HG02870 (cell line): ENCODE measurements at regions not wholly inside any gene's neighbourhood (a gene's known extent, or its start where the extent isn't known, plus 50 kb on each side); places are given as distances from the start of the nearest gene placed in this dataset.

Experiments
- ATAC-seq: cut with Tn5 transposase; IDR thresholded peaks from one replicate; pipeline ENCODE4 v1.9.1; 2021; ENCODE audit warnings: mild to moderate bottlenecking, moderate library complexity; ENCODE audit not compliant: unreplicated experiment

DNA sequence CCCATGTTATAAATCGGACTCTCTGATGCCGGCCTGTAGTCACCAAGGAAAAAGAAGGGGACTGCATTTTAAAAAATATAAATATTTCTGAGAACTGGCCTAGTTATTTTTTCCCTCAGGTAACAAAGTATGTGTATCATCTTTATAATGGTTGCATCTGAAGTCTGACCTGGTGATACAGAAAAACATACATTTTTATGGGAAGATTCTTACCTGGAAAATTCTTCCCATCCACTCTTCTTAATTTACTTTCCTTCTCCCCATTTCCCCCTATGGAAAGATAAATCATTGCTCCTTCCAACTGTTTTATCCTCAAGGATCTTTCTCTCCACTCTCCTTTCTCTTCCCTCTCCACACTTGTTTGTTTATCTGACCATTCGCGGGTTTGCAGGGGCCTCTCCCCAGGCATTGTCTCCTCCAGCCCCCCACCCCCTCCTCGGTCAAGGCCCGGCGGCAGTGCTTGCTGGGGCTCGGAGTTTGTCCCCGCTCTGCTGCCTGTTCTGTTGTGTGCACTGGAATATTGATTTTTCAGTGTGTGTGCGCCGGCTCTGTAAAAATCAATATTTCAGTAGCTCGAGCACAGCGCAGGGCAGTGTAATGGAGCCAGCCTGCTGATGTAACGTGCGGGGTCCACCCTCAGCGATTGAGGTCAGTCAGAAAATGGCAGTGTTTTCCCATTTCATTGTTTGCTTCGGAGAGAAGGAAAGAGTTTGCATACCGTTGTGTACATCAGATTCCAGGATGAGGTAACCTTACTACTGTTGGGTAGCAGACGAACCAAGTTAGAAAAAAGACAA lies 199.5 kb upstream of the NFE2L3 start:
- no peak for ATAC-seq

DNA sequence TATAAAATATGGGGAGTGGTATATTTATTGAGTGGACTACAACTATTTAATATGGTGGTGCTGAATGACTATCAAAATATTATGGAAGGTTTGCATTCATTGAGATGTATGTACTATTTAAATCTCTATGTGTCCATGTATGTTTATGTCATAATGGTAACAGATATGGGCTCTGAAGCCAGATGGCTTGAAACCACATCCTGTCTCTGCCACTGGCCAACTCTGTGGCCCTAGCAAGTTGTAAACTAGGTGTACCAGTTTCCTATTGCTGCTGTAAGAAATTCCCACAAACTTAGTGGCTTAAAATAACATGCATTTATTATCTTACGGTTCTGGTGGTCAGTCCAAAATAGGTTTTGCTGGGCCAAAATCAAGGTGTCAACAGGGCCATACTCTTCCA lies 198.1 kb upstream of the NFE2L3 start:
- no peak for ATAC-seq

DNA sequence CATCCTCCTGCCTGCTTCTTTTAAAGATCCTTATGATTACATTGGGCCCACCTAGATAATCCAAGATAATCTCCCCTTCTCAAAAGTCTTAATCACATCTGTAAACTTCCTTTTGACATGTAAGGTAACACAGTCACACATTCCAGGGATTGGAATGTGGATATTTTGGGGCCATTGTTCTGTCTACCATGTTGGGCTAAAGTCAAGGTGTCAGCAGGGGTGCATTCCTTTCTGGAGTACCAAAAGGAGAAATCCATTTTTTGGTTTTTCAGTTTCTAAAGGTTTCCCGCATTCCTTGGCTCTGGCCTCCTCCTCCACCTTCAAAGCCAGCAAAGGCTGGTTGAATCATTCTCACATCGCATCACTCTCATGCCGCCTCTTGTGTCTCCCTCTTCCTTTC lies 197.6 kb upstream of the NFE2L3 start:
- ATAC-seq: no peak

DNA sequence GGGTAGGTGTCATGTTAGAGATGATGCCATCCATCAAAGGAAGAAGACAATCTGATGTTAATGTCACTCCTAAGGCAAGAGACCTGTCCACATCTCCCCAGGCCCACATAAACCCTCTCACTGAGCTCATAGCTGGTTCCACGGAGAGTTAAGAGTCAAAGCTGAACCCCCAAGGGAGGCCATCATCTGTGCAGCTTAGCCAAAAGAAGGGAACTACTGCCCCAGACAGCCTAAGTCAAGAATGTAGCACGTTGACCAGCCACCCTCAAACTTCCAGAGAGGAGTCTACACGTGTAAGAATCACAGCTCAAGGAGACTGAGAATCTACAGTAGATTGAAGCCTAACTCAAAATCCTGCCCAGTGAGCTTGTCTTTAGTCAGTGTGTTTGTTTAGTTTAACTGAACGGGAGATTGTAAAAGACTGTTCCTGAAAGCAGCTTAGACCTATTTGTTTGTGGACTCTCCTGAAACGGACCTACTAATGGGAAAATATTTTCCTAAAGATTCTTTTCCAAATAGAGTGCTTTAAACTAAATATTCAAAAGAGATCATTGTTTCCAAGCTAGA lies 192.7 kb upstream of the NFE2L3 start:
- no peak for ATAC-seq

DNA sequence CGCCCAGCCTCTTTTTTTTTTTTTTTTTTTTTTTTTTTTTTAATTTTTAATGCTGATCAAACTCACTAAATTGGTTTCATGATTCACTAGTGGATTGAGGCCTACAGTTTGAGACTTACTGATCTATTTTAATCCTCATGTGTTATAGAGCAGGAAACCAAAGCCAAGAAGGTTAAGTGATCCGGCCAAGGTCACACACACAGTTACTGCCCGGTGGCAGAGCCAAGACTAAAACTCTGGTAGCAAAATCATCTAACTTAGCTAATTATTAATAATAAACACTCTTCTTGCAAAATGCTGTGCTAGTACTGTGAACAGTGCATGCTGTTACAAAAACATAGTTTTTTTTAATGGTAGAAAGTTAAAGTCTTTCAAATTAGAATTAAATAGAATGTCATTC lies 188.3 kb upstream of the NFE2L3 start:
- no peak for ATAC-seq

DNA sequence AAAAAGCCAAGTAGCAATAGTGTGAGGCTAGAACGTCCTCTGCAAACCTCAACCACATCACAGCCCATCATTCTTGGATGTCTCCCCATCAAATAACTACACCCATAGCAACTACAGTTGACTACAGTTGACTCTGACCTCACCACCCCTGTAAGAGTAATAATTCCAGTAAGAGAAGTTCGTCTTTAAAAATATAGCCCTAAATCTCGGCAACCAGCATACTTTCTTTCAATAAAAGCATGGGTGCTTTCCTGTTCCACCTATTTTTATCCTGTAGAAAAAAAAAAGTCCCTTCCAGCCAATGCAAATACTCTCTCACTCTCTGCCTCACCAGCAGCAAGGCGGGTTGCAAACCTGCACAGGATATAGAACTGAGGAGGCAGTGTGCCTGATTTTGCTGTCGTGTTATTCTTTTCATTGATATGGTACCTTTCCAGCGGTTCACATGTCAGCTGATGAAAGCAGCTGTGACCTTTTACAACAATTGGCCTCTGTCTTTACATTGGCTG lies 187.5 kb upstream of the NFE2L3 start:
- ATAC-seq: peak; percentile 42

DNA sequence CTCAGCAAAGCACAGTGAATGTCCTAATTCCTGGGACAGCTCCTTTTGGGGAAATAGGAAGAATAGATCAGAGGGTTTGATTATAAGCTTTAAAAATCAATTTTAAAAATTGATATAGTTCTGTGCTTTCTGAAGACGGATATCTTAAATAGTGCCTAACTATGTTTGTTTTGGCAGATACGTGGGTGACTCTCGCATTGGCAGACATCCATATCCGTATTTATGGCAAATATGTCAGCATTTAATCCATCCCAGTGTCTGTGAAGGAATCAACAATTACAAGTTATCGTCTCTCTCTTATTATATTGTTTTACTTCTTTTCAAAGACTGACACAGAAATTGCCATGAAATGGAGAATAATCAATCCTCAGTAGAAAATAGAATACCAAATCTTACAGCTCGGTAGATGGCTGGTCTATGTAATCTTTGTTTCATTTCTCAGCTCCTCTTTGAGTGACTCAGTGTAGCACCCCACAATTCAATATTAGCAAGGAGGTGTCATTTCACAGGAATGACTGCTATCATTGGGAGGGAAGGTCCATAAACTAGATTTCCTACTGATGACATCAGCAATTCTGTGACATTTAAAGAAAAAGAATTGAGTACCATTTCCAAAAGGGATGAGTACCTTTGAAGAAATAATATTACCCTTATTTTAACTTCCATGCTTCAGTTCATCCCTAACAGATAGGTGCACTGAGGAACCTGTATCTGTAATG lies 186.4 kb upstream of the NFE2L3 start:
- no peak for ATAC-seq

DNA sequence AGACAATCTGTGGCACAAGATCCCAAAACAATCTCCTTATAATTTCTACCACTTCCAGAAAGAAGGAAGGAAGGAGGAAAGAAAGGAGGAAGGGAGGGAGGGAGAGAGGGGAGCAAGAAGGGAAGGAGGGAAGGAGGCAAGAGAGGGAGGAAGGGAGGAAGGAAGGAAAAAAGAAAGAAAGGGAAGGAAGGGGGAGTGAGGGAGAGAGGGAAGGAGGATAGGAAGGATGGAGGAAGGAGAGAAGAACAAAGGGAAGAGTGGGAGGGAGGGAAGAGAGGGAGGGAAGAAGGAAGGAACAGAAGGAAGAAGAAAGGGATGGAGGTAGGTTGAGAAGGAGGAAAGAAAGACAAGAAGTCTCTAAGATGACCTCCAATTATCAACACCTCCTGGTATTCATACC lies 185.5 kb upstream of the NFE2L3 start:
- no peak for ATAC-seq

DNA sequence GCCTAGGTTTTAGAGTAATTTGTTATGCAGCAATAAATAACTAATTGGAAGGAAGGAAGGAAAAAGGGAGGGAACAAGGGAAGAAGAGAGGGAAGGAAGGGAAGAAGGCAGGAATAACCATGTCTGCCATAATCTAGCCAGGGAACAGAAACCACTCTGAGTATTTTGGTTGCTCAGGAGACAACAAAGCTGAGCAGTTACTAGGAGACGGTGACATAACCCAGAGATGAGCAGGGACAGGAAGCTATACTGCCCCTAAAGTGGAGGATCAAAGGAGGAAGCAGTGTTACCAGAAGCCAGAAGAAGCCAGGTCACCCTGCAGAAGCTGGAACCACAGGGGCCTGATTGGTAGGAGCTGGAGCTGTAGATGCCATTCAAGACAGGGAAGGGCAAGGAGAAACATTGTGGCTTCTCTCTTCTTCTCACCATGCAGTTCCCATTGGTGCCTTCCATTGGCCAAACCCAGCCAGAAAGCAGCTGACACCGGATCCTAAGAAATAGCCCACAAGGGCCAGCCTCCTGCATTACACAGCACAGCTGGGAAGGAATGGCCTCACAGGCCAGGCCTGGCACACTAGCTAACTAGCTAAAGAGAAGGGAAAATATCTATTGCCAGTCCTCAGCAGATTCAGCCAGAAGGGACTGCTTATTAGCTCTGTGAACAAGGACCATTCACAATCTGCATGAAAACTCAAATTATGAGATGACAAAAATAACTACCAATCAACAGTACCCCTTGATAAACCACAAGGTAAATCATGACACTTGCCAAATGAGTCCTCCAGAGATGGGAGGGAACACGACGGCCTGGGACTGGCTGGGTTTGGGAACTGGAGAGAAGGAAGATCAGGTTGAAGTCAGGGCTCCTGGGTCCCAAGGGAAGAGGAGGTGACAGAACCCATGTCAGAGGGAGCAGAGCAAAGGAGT lies 184.5 kb upstream of the NFE2L3 start:
- peak; percentile 21 for ATAC-seq

DNA sequence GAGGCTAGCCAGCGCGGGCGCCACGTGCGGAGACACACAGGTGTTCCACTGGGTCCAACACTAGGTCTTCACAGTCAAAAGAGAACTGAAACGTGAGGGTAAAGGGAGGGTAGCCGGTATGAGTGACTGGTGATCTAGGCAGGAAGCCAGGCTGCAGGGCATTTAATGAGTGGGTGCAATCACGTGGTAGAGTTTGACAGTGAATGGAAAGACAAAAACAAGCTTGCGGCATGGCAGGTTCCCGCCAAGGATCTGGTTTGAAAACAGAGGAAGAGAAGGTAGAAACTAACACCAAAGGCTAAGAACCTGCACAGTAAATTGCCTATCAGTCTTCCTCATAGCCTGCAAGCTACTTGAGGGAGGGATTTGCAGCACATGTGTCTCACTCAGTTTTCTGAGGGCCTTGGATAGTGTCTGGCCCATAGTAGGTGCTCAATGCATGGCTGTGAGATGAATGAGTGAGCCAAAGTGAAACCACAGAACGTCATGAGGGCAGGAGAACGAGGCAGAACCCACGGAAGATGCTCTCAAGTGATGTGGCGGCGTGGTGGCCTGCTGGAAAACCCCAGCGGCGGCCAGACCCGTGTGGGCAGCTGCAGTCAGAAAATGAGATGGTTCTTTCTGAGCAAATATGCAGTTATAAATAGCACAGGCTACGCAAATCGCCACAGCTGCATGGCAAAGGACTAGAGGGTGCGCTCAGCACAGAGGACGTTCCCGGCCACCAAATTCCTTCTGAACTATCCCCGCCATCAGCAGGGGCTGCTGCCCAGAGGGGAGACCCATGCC lies 183.6 kb upstream of the NFE2L3 start:
- peak; percentile 56 for ATAC-seq

DNA sequence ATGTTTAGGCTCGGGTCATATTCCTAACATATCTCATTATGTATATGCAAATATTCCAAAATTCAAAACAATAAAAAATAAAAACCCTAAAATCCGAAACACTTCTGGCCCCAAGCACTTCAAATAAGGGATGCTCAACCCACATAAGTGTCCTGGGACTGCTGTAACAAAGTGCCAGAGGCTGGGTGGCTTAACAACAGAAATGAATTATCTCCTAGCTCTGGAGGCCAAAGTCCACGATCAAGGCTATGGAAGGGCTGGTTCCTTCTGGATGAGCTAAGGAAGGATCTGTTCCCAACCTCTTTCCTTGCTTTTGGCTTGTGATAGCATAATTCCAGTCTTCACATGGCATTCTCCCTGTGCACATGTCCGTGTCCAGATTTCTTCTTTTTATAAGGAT lies 181.6 kb upstream of the NFE2L3 start:
- ATAC-seq: no peak

DNA sequence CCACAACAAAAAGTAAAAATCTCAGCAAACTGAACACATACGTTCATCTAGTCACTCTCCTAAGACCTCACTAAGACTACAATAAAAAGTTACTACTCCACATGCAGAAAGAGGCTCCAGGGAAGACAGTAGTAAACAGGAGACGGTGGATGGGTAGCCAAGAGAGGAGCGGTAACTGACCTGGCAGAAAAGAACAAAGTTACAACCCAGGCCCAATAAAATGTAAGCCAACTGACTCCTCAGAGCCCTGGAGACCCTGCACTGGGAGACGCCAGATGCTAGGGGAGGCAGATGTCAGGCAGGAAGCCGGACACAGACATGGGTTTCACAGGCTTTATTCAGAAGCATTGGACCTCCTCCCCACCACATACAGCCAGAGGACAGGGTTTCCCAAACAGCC lies 181.1 kb upstream of the NFE2L3 start:
- ATAC-seq: no peak

DNA sequence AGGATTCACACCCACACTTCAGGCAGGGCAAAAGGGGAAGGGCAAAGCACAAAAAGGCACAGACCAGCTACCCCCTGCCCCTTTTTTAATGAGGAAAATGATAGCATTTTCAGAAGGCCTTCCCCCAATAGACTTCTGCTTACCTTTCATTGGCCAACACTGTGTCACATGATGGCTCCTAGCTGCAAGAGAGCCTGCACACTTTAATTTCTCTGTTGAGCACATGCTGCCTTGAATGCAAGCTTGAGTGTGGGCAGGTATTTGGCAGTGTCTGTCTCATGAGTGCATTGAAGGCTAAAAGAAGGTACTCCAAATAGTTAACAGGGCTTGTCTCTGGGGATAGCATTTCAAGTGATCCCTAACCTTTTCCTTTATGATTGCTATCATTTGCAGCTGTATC lies 175.4 kb upstream of the NFE2L3 start:
- ATAC-seq: no peak

DNA sequence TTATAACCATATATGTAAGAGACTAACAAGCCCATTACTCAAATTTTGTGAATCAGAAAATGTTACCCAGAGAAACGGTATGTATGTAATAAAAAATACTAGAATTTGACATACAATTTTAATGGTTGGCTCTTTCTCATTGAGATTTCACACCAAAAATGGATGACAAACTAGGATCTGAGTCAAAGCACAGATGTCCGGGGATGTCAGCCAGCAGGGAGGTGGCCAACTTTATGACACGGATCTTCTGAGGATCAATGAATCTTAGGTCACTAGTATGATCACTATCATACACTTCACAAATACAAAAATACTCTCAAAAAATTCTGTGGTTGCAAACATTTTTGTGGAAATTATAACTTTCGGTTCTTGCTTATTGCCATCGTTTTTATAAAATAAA lies 173.5 kb upstream of the NFE2L3 start:
- no peak for ATAC-seq

DNA sequence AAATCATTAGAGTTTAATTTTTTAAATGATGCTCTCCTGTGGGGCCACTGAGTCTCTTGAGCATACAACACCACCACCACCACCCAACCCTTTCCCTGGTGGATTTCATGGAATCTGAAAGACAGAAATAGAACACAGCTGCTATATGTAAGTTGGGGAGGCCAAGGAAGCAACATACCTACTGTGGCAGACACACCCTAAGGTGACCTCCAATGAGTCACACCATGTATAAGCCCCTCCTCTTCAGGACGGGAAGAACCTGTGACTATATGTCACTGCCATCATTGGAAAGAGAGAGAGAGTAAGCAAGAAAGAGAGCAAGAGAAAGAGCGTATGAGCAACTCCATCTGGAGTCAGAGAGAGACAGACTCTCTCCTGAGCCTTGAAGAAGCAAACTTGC lies 172.4 kb upstream of the NFE2L3 start:
- no peak for ATAC-seq

DNA sequence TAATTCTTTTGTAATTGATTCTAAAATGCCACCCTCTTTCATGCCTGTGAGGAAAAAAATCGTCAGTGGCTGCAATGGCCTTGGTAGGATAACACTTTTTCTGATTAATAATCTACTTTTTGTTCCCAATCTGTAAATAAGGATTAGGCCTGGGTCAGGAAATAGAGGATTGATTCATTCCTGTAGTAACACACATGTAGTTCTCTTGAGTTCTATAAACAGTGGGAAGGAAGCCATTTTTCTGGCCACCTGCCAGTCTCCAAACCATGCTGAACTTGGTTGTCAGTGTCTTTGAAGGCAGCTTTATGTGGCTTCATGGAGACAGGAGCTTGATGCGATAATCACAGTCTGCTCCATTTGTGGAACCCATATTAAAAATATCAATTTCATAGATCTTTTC lies 169.3 kb upstream of the NFE2L3 start:
- ATAC-seq: no peak

DNA sequence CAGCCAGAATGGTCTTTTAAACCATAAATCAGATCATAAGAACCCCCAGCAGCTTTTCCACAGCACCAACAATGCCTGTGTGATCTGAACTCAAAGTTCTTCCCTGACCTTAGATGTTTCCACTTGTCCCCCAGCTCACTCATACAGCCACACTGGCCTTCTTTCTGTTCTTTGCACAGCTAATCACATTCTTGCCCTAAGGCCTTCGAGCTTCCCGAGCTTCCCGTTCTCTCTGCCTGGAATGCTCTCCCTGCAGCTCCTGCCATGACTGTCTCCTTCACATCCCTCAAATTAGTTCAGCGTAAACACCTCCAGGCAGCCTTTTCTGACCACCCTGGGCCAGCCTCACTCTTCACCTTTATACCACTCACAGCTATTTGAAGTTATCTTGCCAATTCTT lies 166.8 kb upstream of the NFE2L3 start:
- no peak for ATAC-seq

DNA sequence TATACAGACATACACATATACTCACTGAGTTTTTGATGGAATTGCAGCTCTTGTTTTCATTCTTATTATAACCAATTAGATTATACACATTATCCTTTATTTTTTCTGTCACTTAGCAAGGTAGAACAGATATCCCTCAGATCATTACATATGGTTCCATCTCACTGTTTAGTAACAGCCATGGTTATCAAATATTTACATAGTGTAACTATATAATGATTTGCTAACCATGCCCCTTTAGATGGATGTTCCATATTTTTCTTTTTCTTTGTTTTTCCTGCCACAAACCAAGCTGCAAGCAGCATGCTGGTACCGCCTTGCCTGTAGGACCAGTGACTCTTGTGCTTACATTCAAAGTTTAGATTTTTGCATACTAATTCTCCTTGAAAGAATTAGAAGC lies 163.4 kb upstream of the NFE2L3 start:
- ATAC-seq: no peak

DNA sequence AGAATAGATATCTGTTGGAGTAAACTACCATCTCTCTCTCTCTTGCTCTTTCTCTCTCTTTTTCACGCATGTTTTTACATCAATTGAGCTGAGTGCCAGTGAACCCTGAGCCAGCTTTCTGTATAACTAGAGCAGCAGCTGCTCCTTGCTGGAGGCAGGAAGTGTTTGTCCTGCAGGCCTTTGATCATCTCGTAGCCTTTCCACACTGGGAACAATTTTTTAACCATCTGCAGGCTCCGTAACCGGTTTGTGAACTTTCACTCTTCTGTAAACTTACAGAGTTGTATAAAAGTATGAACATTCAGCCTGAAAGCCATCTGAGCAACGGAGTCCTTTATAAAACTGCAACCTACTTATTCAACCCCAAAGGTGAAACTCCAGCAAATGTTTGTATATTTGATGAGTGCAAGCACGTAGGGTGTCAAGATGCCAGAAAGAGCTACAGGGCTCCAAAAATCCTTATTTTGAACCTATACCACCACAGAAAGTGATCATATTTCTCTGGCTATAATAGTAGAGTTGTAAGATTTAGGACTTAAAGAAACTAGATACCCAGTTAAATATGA lies 162.8 kb upstream of the NFE2L3 start:
- no peak for ATAC-seq

DNA sequence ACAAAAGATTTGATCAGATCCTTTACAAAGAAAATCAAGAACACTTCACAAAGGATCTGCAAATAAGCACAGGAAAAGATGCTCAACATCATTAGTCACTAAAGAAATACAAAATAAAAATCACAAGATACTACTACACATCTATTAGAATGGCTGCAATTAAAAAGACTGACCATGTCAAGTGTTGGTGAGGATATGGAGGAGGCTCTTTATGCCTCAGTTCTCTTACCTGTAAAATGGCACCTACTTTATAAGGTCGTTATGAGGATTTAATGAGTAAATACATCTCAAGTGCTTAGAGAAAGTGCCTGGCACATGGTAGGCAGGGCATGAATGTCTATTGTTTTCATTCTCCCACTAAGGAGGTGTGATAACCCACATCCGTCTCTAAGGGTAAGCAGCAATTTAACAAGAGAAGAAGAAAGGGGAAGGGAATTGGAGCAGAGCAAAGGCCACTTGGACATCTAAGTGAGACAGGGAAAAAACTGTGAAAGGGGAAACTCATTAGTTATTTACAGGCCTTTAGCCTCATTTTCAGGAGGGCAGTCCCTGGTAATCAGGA lies 157.5 kb upstream of the NFE2L3 start:
- ATAC-seq: no peak
